ENCODE measurements at regions not wholly inside any gene's neighbourhood (a gene's known extent, or its start where the extent isn't known, plus 50 kb on each side); places are given as distances from the start of the nearest gene placed in this dataset.

GRCh38 chr2:240253583-240254145 lies 113.2 kb upstream of the OTOS start (continued):
- no peak for TF ChIP-seq BACH1 (IDR thresholded peaks at IDR 0.05; ENCODE audit: low read length)

Data from H1 (cell line).